Keratinocyte (primary cell): ENCODE measurements at regions not wholly inside any gene's neighbourhood (a gene's known extent, or its start where the extent isn't known, plus 50 kb on each side); places are given as distances from the start of the nearest gene placed in this dataset.

Source experiments
- DNase-seq: peaks from one replicate; pipeline ENCODE4 v3.0.0-alpha.2; 2011; ENCODE audit warnings: low read depth, missing footprints, low spot score
- FAIRE-seq: peaks from 2 replicates; lab custom pipeline; 2011; peaks lifted over from hg19 to GRCh38; lab: Jason Lieb, UNC
- H2AFZ ChIP-seq: 2 replicates; pipeline ENCODE4 v1.6.0; 2012; ENCODE audit warnings: low read length, control low read depth, inconsistent platforms; ENCODE audit not compliant: control insufficient read depth
- H3K27ac ChIP-seq: 2 replicates; pipeline ENCODE4 v1.5.1; 2011; ENCODE audit warnings: low read length; ENCODE audit not compliant: control insufficient read depth, insufficient read depth
- H3K27me3 ChIP-seq: 3 replicates; pipeline ENCODE4 v1.6.0; 2011; ENCODE audit warnings: low read length; ENCODE audit not compliant: control insufficient read depth, insufficient read depth; ENCODE audit errors: extremely low read depth
- H3K36me3 ChIP-seq, 2 experiments: 2 replicates in 1 of 2; 3 replicates in 1 of 2; pipeline ENCODE4 v1.5.1; 2011; ENCODE audit warnings: low read length in 2 of 2, mild to moderate bottlenecking in 1 of 2; ENCODE audit not compliant: control insufficient read depth in 2 of 2, insufficient read depth in 2 of 2; ENCODE audit errors: extremely low read depth in 1 of 2
- H3K4me1 ChIP-seq: 3 replicates; pipeline ENCODE4 v1.5.1; 2011; ENCODE audit warnings: low read length; ENCODE audit not compliant: control insufficient read depth, insufficient read depth; ENCODE audit errors: extremely low read depth
- H3K4me2 ChIP-seq: 3 replicates; pipeline ENCODE4 v1.6.0; 2011; ENCODE audit warnings: low read depth, low read length; ENCODE audit not compliant: control insufficient read depth, insufficient read depth; ENCODE audit errors: extremely low read depth
- H3K4me3 ChIP-seq, 3 experiments: fragments of 200-600 bp in 1 of 3; sonication (generic) in 1 of 3; 2 replicates in 2 of 3; 3 replicates in 1 of 3; pipeline ENCODE4 v1.5.1; 2011 to 2016; ENCODE audit warnings: low read length in 3 of 3, mild to moderate bottlenecking in 3 of 3, control low read depth in 2 of 3, inconsistent platforms in 1 of 3, low read depth in 1 of 3, mixed read lengths in 1 of 3, mixed run types in 1 of 3, moderate library complexity in 1 of 3; ENCODE audit not compliant: control insufficient read depth in 2 of 3, insufficient read depth in 2 of 3; ENCODE audit errors: extremely low read depth in 1 of 3
- H3K79me2 ChIP-seq: 2 replicates; pipeline ENCODE4 v1.6.0; 2012; ENCODE audit warnings: low read length; ENCODE audit not compliant: control insufficient read depth, insufficient read depth
- H3K9ac ChIP-seq: 3 replicates; pipeline ENCODE4 v1.6.0; 2011; ENCODE audit warnings: low read length; ENCODE audit not compliant: control insufficient read depth, insufficient read depth; ENCODE audit errors: extremely low read depth
- H3K9me1 ChIP-seq: 3 replicates; pipeline ENCODE4 v1.6.0; 2011; ENCODE audit warnings: low read length; ENCODE audit not compliant: control insufficient read depth, insufficient read depth; ENCODE audit errors: extremely low read depth
- H3K9me3 ChIP-seq: 2 replicates; pipeline ENCODE4 v1.5.1; 2012; ENCODE audit warnings: low read depth, low read length; ENCODE audit not compliant: control insufficient read depth
- H4K20me1 ChIP-seq: 3 replicates; pipeline ENCODE4 v1.6.0; 2011; ENCODE audit warnings: low read length; ENCODE audit not compliant: control insufficient read depth, insufficient read depth; ENCODE audit errors: extremely low read depth
- CTCF ChIP-seq, 3 experiments: IDR thresholded peaks in 1 of 3; conservative IDR thresholded peaks in 1 of 3; optimal IDR thresholded peaks in 1 of 3; 2 replicates in 2 of 3; 3 replicates in 1 of 3; pipeline versions ENCODE3 to v1.5.1; 2011; ENCODE audit warnings: low read length in 3 of 3, mild to moderate bottlenecking in 3 of 3, moderate library complexity in 2 of 3, control low read depth in 1 of 3, inconsistent platforms in 1 of 3; ENCODE audit not compliant: insufficient read depth in 2 of 3; ENCODE audit errors: extremely low read depth in 1 of 3
- EZH2 ChIP-seq: IDR thresholded peaks from one replicate; pipeline ENCODE4 v1.6.1; 2012; ENCODE audit warnings: inconsistent platforms, mild to moderate bottlenecking, low read length, moderate library complexity
- dilution Hi-C: fragments of 300-500 bp; cut with MboI; formaldehyde crosslinking; loops from one replicate; pipeline ENCODE4 v1.7.0; 2020; ENCODE audit warnings: low sequenced_read_pairs; ENCODE audit not compliant: extremely low pct_ligation_motif_present

DNA sequence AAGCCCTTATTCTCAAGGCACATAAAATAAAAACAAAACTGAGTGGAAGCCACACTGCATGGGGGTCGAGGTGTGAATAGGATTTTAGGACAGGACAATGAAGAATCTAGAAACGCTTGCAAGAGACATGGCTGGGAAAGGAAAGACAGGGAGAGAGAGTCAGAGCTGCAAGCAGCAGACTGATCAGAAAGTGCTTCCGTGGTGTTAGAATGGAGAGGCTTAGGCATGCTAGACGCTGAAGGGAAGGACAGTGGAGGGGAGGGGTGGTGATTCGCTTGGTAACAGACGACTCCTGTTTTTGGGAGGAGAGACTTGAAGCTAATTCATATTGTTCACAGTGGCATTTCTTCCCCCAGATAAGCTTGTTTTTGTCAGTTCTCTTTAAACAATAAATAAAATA lies 173.5 kb downstream of the AIPL1 start:
- TF ChIP-seq EZH2, result no peak
- TF ChIP-seq CTCF (optimal IDR thresholded peaks at IDR 0.05 in 1 of 3, IDR thresholded peaks at IDR 0.05 in 1 of 3, conservative IDR thresholded peaks at IDR 0.05 in 1 of 3; ENCODE audit: extremely low read depth in 1 of 3, insufficient read depth in 2 of 3, low read length in 3 of 3), result no peak
- H3K27ac ChIP-seq, result no peak overlapping the region
- H3K27me3 ChIP-seq, result peaks cover 4% of the 10 kb centered on the region
- no peaks in the 10 kb centered on the region for H3K4me1 ChIP-seq
- no peaks in the 10 kb centered on the region for H3K9me3 ChIP-seq
- FAIRE-seq (no peak), DNase-seq (no peak)
- H3K79me2 ChIP-seq, result no peaks in the 10 kb centered on the region
- no peak overlapping the region for H3K4me3 ChIP-seq
- no peak overlapping the region for H3K4me2 ChIP-seq
- H2AFZ ChIP-seq, result no peak overlapping the region
- dilution Hi-C loops, result no loop called here
- H3K9me1 ChIP-seq, result no peaks in the 10 kb centered on the region
- H3K36me3 ChIP-seq, result no peaks in the 10 kb centered on the region
- no peak overlapping the region for H3K9ac ChIP-seq
- H4K20me1 ChIP-seq, result no peaks in the 10 kb centered on the region

GRCh38 chr17:6259899-6260298 lies 175.0 kb downstream of the AIPL1 start:
- no peak overlapping the region for H3K9ac ChIP-seq
- no peaks in the 10 kb centered on the region for H3K36me3 ChIP-seq
- no peak overlapping the region for H3K4me2 ChIP-seq
- H3K27ac ChIP-seq, result no peak overlapping the region
- dilution Hi-C loops, result no loop called here
- no peak overlapping the region for H3K4me3 ChIP-seq
- H3K4me1 ChIP-seq, result no peaks in the 10 kb centered on the region
- no peaks in the 10 kb centered on the region for H3K9me1 ChIP-seq
- DNase-seq (no peak), FAIRE-seq (no peak)
- peaks cover 4% of the 10 kb centered on the region for H3K27me3 ChIP-seq
- no peak overlapping the region for H2AFZ ChIP-seq
- TF ChIP-seq CTCF (optimal IDR thresholded peaks at IDR 0.05 in 1 of 3, IDR thresholded peaks at IDR 0.05 in 1 of 3, conservative IDR thresholded peaks at IDR 0.05 in 1 of 3; ENCODE audit: extremely low read depth in 1 of 3, insufficient read depth in 2 of 3, low read length in 3 of 3) (no peak), EZH2 (no peak)
- H3K9me3 ChIP-seq, result no peaks in the 10 kb centered on the region
- no peaks in the 10 kb centered on the region for H4K20me1 ChIP-seq
- no peaks in the 10 kb centered on the region for H3K79me2 ChIP-seq
